H1 (cell line): ENCODE measurements at regions not wholly inside any gene's neighbourhood (a gene's known extent, or its start where the extent isn't known, plus 50 kb on each side); places are given as distances from the start of the nearest gene placed in this dataset.

Experiments
- CTCF ChIA-PET: fragments of 300-600 bp; sonication (Branson Sonifier 250); formaldehyde crosslinking; loops from one replicate; lab custom pipeline; 2021; ENCODE audit not compliant: partially characterized antibody; lab: Charles Lee
- POLR2A ChIA-PET: fragments of 300-600 bp; sonication (Branson Sonifier 250); formaldehyde crosslinking; loops from one replicate; lab custom pipeline; 2021; ENCODE audit warnings: inconsistent platforms; ENCODE audit not compliant: partially characterized antibody; lab: Charles Lee
- DNase-seq, 2 experiments: peaks; one replicate each; pipeline versions ENCODE4 v3.0.0 to v3.0.0-alpha.2; 2010 to 2022; ENCODE audit warnings: low spot score in 2 of 2, low read depth in 1 of 2, mixed read lengths in 1 of 2
- FAIRE-seq: peaks from 2 replicates; lab custom pipeline; 2011; peaks lifted over from hg19 to GRCh38; lab: Jason Lieb, UNC
- H2AFZ ChIP-seq: 2 replicates; pipeline ENCODE4 v1.8.1; 2012; ENCODE audit warnings: low read length, inconsistent platforms
- H2AK5ac ChIP-seq: 2 replicates; pipeline ENCODE4 v1.6.1; 2013; ENCODE audit warnings: low read depth, low read length
- H2BK120ac ChIP-seq: replicated peaks from 2 replicates; pipeline ENCODE3; 2013; ENCODE audit warnings: low read depth, low read length, inconsistent platforms
- H2BK12ac ChIP-seq: 2 replicates; pipeline ENCODE4 v1.6.1; 2013; ENCODE audit warnings: low read depth, low read length
- H2BK15ac ChIP-seq: 2 replicates; pipeline ENCODE4 v1.6.1; 2013; ENCODE audit warnings: low read length
- H2BK20ac ChIP-seq: 2 replicates; pipeline ENCODE4 v1.6.1; 2013; ENCODE audit warnings: low read length
- H2BK5ac ChIP-seq: 2 replicates; pipeline ENCODE4 v1.6.1; 2013; ENCODE audit warnings: low read depth, low read length
- H3K14ac ChIP-seq: 2 replicates; pipeline ENCODE4 v1.6.1; 2013; ENCODE audit warnings: inconsistent platforms; ENCODE audit not compliant: insufficient read length
- H3K18ac ChIP-seq: 2 replicates; pipeline ENCODE4 v1.6.1; 2013; ENCODE audit warnings: low read length; ENCODE audit errors: extremely low read depth
- H3K23ac ChIP-seq: 2 replicates; pipeline ENCODE4 v1.6.1; 2013; ENCODE audit warnings: inconsistent platforms; ENCODE audit not compliant: insufficient read length
- H3K23me2 ChIP-seq: 2 replicates; pipeline ENCODE4 v1.6.1; 2013; ENCODE audit warnings: low read depth, low read length
- H3K27ac ChIP-seq: 2 replicates; pipeline ENCODE4 v1.6.1; 2011; ENCODE audit warnings: low read depth, low read length, inconsistent platforms
- H3K27me3 ChIP-seq, 4 experiments: replicated peaks in 1 of 4; 1 replicate in 1 of 4; 2 replicates in 3 of 4; pipeline versions ENCODE4 v1.6.1 to v1.8.1; 2011 to 2013; ENCODE audit warnings: low read length in 3 of 4, mild to moderate bottlenecking in 3 of 4, inconsistent platforms in 2 of 4, mixed read lengths in 2 of 4, moderate library complexity in 1 of 4; ENCODE audit not compliant: control insufficient read depth in 3 of 4, insufficient read depth in 3 of 4; ENCODE audit errors: extremely low read depth in 1 of 4
- H3K36me3 ChIP-seq, 4 experiments: 2 replicates each; pipeline versions ENCODE4 v1.6.1 to v1.8.1; 2011 to 2013; ENCODE audit warnings: mild to moderate bottlenecking in 4 of 4, low read length in 3 of 4, moderate library complexity in 2 of 4, control low read depth in 1 of 4, inconsistent platforms in 1 of 4; ENCODE audit not compliant: insufficient read depth in 4 of 4, control insufficient read depth in 2 of 4
- H3K4ac ChIP-seq: replicated peaks from 2 replicates; pipeline ENCODE3; 2013; ENCODE audit warnings: low read length, low read depth, mixed read lengths, inconsistent platforms; ENCODE audit not compliant: insufficient read length
- H3K4me1 ChIP-seq, 4 experiments: replicated peaks in 1 of 4; 1 replicate in 1 of 4; 2 replicates in 3 of 4; pipeline versions ENCODE4 v1.6.1 to v1.8.1; 2011 to 2013; ENCODE audit warnings: low read length in 3 of 4, inconsistent platforms in 2 of 4, mixed read lengths in 1 of 4; ENCODE audit not compliant: insufficient read depth in 4 of 4, control insufficient read depth in 3 of 4
- H3K4me2 ChIP-seq, 2 experiments: 2 replicates each; pipeline versions ENCODE4 v1.6.1 to v1.8.1; 2011 to 2013; ENCODE audit warnings: low read depth in 2 of 2, low read length in 2 of 2, control low read depth in 1 of 2, inconsistent platforms in 1 of 2, mild to moderate bottlenecking in 1 of 2; ENCODE audit not compliant: insufficient read depth in 1 of 2
- H3K4me3 ChIP-seq, 4 experiments: fragments of 200-600, 300-600 bp in 1 of 4; sonication (generic), shearing (Covaris generic), sonication (Bioruptor Twin) in 1 of 4; 2 replicates each; pipeline versions ENCODE4 v1.5.1 to v1.8.1; 2011 to 2016; ENCODE audit warnings: low read length in 4 of 4, low read depth in 3 of 4, control low read depth in 2 of 4, inconsistent platforms in 2 of 4, mild to moderate bottlenecking in 2 of 4, mixed read lengths in 1 of 4, moderate library complexity in 1 of 4; ENCODE audit not compliant: insufficient read depth in 2 of 4; ENCODE audit errors: extremely low read depth in 1 of 4
- H3K56ac ChIP-seq: replicated peaks from 2 replicates; pipeline ENCODE3; 2013; ENCODE audit warnings: low read depth, mild to moderate bottlenecking, mixed read lengths, low read length, inconsistent platforms; ENCODE audit not compliant: insufficient read length
- H3K79me1 ChIP-seq: 2 replicates; pipeline ENCODE4 v1.6.1; 2013; ENCODE audit warnings: low read depth, low read length, control low read depth
- H3K79me2 ChIP-seq, 2 experiments: 2 replicates each; pipeline versions ENCODE4 v1.6.1 to v1.8.1; 2012 to 2013; ENCODE audit warnings: low read length in 2 of 2, mild to moderate bottlenecking in 2 of 2, inconsistent platforms in 1 of 2; ENCODE audit not compliant: insufficient read depth in 2 of 2, control insufficient read depth in 1 of 2
- H3K9ac ChIP-seq, 4 experiments: replicated peaks in 1 of 4; 1 replicate in 1 of 4; 2 replicates in 3 of 4; pipeline versions ENCODE4 v1.6.1 to v1.8.1; 2011 to 2013; ENCODE audit warnings: low read depth in 3 of 4, low read length in 3 of 4, control low read depth in 2 of 4, mild to moderate bottlenecking in 2 of 4, moderate library complexity in 2 of 4, inconsistent platforms in 1 of 4; ENCODE audit errors: extremely low read depth in 1 of 4
- H3K9me3 ChIP-seq, 2 experiments: 2 replicates each; pipeline versions ENCODE4 v1.6.1 to v1.8.1; 2012 to 2013; ENCODE audit warnings: mild to moderate bottlenecking in 2 of 2, moderate library complexity in 2 of 2, control low read depth in 1 of 2, inconsistent platforms in 1 of 2, low read depth in 1 of 2, low read length in 1 of 2, mixed read lengths in 1 of 2; ENCODE audit not compliant: insufficient read depth in 2 of 2
- H4K20me1 ChIP-seq, 2 experiments: replicated peaks in 1 of 2; 2 replicates each; pipeline versions ENCODE3 to v1.8.1; 2011 to 2013; ENCODE audit warnings: inconsistent platforms in 2 of 2, low read length in 2 of 2, mild to moderate bottlenecking in 1 of 2; ENCODE audit not compliant: insufficient read depth in 2 of 2, control insufficient read depth in 1 of 2
- H4K5ac ChIP-seq: 2 replicates; pipeline ENCODE4 v1.6.1; 2013; ENCODE audit warnings: low read length, low read depth, mixed read lengths, inconsistent platforms; ENCODE audit not compliant: insufficient read length
- H4K8ac ChIP-seq: 2 replicates; pipeline ENCODE4 v1.8.0; 2013; ENCODE audit warnings: mild to moderate bottlenecking, moderate library complexity, low read length, inconsistent platforms; ENCODE audit not compliant: insufficient read depth; ENCODE audit errors: extremely low read depth
- H4K91ac ChIP-seq: replicated peaks from 2 replicates; pipeline ENCODE3; 2013; ENCODE audit warnings: low read length, mixed read lengths, inconsistent platforms; ENCODE audit not compliant: insufficient read length
- CEBPB ChIP-seq: IDR thresholded peaks from 2 replicates; pipeline ENCODE4 v1.6.1; 2012; ENCODE audit warnings: low read depth, low read length
- HDAC2 ChIP-seq, 2 experiments: fragments of 300-600 bp in 1 of 2; sonication (generic) in 1 of 2; IDR thresholded peaks; 2 replicates each; pipeline ENCODE4 v1.6.1; 2011 to 2012; ENCODE audit warnings: low read depth in 2 of 2, low read length in 2 of 2, mild to moderate bottlenecking in 2 of 2, moderate library complexity in 2 of 2, borderline replicate concordance in 1 of 2, inconsistent platforms in 1 of 2
- NANOG ChIP-seq: IDR thresholded peaks from 2 replicates; pipeline ENCODE4 v1.6.1; 2011; ENCODE audit warnings: low read length, low read depth, mild to moderate bottlenecking, inconsistent platforms; ENCODE audit not compliant: insufficient read depth, poor library complexity, severe bottlenecking
- NRF1 ChIP-seq: IDR thresholded peaks from 2 replicates; pipeline ENCODE4 v1.6.1; 2011; ENCODE audit warnings: mild to moderate bottlenecking, low read depth, low read length, improper control_type of control experiment
- POLR2A ChIP-seq, 2 experiments: IDR thresholded peaks; 1 replicate in 1 of 2; 2 replicates in 1 of 2; pipeline ENCODE4 v1.6.1; 2011; ENCODE audit warnings: low read depth in 2 of 2, low read length in 2 of 2, mild to moderate bottlenecking in 2 of 2; ENCODE audit errors: control extremely low read depth in 1 of 2
- POU5F1 ChIP-seq: IDR thresholded peaks from 2 replicates; pipeline ENCODE4 v1.6.1; 2011; ENCODE audit warnings: low read depth, mild to moderate bottlenecking, low read length, moderate library complexity
- RNF2 ChIP-seq: fragments of 200-900, 300-1000 bp; sonication (generic); IDR thresholded peaks from 2 replicates; pipeline ENCODE4 v1.7.1; 2016; ENCODE audit warnings: borderline replicate concordance, low read depth, mild to moderate bottlenecking, antibody characterized with exemption, low read length; ENCODE audit not compliant: poor library complexity, severe bottlenecking; ENCODE audit errors: missing control alignments
- SAP30 ChIP-seq: fragments of 300-600 bp; sonication (generic); IDR thresholded peaks from 2 replicates; pipeline ENCODE4 v1.7.1; 2012; ENCODE audit warnings: low read length, moderate library complexity, mild to moderate bottlenecking, inconsistent platforms; ENCODE audit not compliant: insufficient read depth, insufficient replicate concordance
- SIRT6 ChIP-seq: IDR thresholded peaks from one replicate; pipeline ENCODE4 v1.7.1; 2012; ENCODE audit warnings: low read length, inconsistent platforms
- SIX5 ChIP-seq: IDR thresholded peaks from 2 replicates; pipeline ENCODE4 v1.6.1; 2011; ENCODE audit warnings: mild to moderate bottlenecking, low read depth, low read length
- SRF ChIP-seq: IDR thresholded peaks from 2 replicates; pipeline ENCODE4 v1.6.1; 2011; ENCODE audit warnings: mild to moderate bottlenecking, low read depth, low read length, moderate library complexity
- YY1 ChIP-seq: IDR thresholded peaks from 2 replicates; pipeline ENCODE4 v1.6.1; 2011; ENCODE audit warnings: low read depth, mild to moderate bottlenecking, low read length
- ZNF274 ChIP-seq: IDR thresholded peaks from 2 replicates; pipeline ENCODE4 v1.7.0; 2012; ENCODE audit warnings: low read length, borderline replicate concordance; ENCODE audit errors: extremely low read depth
- WGBS, 2 experiments: shearing (Covaris generic) in 1 of 2; methylation state at CpG; one replicate each; pipeline versions ENCODE4 v1.1.6 to v1.1.7; 2013 to 2015; ENCODE audit warnings: low lambda C conversion rate in 2 of 2, mixed read lengths in 2 of 2, inconsistent platforms in 1 of 2, low coverage in 1 of 2, missing lambda C conversion rate in 1 of 2; ENCODE audit not compliant: insufficient replicate concordance in 2 of 2, insufficient coverage in 1 of 2, insufficient read length in 1 of 2; ENCODE audit errors: extremely low coverage in 1 of 2, missing lambda C conversion rate in 1 of 2; 5-methylcytosine and 5-hydroxymethylcytosine counted together

DNA sequence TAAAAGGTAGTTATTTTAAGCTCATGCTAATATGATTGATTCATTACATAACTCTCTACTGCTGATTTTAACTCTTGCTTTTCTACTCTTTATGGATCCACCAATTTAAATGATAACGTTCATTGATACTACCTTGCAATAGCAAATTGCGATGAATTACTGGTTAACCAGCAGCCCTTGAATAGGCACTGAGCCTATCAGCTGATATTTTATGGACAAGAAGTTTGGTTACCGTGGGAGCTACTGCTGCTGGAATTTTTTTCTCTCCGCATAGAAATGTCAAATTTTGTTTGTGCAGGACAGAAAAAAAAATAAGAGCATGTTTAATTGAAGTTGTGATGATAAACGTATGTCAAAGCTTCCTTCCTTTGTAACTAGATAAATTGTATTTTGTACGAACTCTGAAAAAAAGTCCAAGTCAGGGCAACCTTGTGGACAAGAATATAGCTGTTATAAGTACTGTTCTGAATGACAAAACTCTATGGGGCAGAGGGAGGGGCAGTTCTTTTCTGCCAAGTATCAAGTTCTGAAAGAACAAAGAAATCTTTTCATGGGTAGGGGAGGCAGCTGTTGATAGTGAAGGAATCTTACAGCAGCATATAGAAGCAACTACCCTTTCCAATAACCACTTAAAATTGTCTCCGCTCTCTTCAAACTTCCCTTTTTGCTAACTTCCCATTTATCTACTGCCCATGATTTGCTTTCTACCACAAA lies 434.9 kb upstream of the PABPC4L start:
- H3K14ac ChIP-seq: no peak overlapping the region
- no peak for DNase-seq
- CTCF ChIA-PET: interaction anchor here (0.7 to 1.0 kb wide), 3 partner anchors 12 to 14 kb away, joined by 3 to 4 read pairs (median 3); no protein-coding TSS in a partner anchor
- TF ChIP-seq CEBPB (no peak), SIX5 (no peak), HDAC2 (IDR thresholded peaks at IDR 0.05; ENCODE audit: borderline replicate concordance in 1 of 2, low read depth in 2 of 2, low read length in 2 of 2) (no peak), POLR2A (IDR thresholded peaks at IDR 0.05; ENCODE audit: control extremely low read depth in 1 of 2, low read depth in 2 of 2, low read length in 2 of 2) (no peak), NANOG (no peak), SRF (no peak), SIRT6 (no peak), POU5F1 (no peak), RNF2 (no peak), SAP30 (no peak), ZNF274 (no peak), YY1 (no peak), NRF1 (no peak)

More for the DNA sequence above, 434.9 kb upstream of the PABPC4L start:
- Histone ChIP-seq H3K36me3 (no peaks in the 10 kb centered on the region), H3K56ac (no peak overlapping the region), H3K4me1 (peaks cover 0 to 4% (median 0%) of the 10 kb centered on the region in 4 experiments; a peak in 1 of 7 replicates), H3K18ac (no peak overlapping the region), H3K9ac (no peak overlapping the region), H3K23me2 (no peaks in the 10 kb centered on the region), H4K91ac (no peak overlapping the region), H4K5ac (no peak overlapping the region), H3K27me3 (no peaks in the 10 kb centered on the region), H2BK5ac (no peak overlapping the region), H4K20me1 (no peaks in the 10 kb centered on the region), H4K8ac (no peak overlapping the region), H3K27ac (no peak overlapping the region), H2BK12ac (no peak overlapping the region), H3K4ac (no peak overlapping the region), H2AK5ac (no peak overlapping the region), H3K23ac (no peak overlapping the region), H3K9me3 (no peaks in the 10 kb centered on the region), H2AFZ (no peak overlapping the region), H3K79me2 (no peaks in the 10 kb centered on the region), H3K4me2 (no peak overlapping the region; a peak in 1 of 4 replicates), H2BK120ac (no peak overlapping the region), H2BK15ac (no peak overlapping the region), H3K79me1 (no peaks in the 10 kb centered on the region), H3K4me3 (no peak overlapping the region), H2BK20ac (peak overlapping the region; percentile 49; the same call in 1 of the 2 replicates)
- FAIRE-seq: no peak
- 91% methylated on average over 7 of the region's 7 CpGs; no CpG with 5 or more reads in 1 of the 2 experiments for WGBS, 2 experiments
- POLR2A ChIA-PET: no interaction called here
